SKM-1 (cell line): ENCODE measurements at regions not wholly inside any gene's neighbourhood (a gene's known extent, or its start where the extent isn't known, plus 50 kb on each side); places are given as distances from the start of the nearest gene placed in this dataset.
"Not testable (repeated sequence)": the region's sequence is repeated elsewhere in the genome, so short reads cannot be mapped to it uniquely, and the experiment has no call there.

Experiments
- DNase-seq: peaks from one replicate; lab custom pipeline; 2025; ENCODE audit not compliant: unreplicated experiment; lab: John Stamatoyannopoulos, UW

DNA sequence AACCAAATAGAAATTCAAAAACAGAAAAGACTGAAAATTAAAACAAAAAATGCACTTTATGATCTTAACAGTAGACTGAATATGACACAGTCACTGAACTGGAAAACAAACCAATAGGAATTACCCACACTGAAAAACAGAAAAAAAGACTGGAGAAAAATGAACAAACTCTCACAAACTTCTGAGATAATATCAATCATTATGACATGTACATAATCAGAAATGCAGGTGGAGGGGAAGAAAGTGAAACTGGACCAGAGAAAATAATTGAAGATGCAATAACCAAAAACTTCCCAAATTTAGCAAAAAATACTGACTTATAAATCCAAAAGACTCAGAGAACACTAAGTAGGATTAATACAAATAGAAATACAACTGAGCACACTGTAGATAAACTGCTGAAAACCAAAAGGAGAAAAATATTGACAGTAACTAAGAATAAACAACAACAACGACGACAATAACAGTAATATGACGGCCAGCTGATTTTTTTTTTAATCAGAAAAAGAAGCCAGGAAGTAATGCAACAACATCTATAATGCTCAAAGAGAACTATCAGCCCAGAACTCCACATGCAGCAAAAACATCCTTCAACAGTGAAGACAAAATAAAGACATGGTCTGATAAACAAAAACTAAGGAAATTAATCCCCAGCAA, 108.1 kb downstream of the ZFAND4 start:
- no peak for DNase-seq

DNA sequence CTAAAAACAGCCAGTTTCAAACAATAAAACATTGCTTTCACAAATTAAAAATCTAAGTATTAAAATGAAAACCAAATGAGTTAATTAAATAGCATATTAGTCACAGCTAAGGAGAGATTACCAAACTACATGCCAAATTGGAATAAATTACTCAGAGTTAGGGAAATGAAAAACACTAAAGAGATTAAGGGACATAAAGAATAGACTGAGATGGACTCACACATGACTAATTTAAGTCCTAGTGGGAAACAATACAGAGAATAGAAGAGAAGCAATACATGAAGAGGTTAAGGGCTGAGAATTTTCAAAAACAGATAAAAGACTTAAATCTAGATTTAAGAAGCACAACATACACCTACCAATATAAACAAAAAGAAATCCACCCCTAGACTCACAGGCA, 110.6 kb downstream of the ZFAND4 start:
- no peak for DNase-seq

DNA sequence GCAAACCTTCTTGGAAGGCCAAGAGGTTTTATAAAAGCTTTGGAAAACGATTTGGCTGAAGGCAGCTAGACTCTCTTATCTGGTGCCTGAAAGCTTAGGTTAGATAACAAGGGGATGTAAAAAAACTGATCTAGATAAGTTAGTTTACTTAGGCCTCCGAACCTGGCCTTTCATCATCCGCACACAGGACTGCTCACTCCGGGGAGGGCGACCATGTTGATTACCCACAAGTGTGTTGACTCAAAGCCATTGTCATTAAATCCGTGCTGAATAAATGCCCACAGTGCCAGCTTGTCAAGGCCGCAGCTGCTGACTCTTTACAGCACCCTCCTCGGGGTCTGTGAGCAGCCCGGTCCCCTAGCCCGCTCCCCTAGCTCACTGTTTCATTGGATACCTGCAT, 112.3 kb downstream of the ZFAND4 start:
- DNase-seq, result no peak

DNA sequence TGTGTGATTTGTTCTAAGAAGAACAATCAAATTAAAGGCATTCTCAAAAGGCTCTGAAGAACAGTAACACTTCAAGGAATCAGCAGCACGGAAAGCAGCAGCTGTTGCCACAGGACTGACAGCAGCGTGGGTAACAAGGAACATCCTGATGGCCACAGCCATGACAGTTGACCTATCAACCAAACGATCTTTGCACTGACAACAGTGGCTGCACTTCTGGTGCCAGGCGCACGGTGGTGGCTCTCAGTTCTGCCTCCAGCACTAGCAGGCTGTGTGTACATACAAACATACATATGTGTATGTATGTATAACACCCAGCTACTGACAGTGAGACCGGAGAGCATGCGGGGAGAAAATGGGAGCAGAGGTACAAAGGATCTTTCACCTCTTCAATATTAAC, 114.1 kb downstream of the ZFAND4 start:
- DNase-seq, result no peak

DNA sequence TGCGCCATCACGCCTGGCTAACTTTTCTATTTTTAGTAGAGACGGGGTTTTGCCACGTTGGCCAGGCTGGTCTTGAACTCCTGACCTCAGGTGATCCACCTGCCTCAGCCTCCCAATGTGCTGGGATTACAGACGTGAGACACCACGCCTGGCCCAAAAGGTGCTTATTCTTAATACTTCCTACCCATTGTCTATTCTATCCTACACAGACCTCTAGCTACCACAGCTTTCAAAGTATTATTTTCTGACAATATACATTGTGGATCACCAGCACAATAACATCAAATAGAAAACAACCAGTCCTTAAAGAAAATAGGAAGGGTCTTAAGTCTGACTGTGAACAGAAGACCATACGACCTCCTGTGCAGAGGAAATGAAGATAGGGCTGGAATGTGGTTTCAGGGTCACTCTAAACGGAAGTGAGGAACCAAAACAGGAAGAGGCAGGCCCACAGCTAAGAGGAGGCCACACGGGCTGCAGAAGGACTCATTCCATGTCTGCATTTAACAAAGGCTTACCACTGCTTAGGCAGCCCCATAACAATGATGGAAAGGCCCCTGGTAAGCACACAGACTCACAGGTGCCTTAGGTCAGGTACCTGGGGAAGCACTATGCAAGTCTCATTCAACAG, 115.2 kb downstream of the ZFAND4 start:
- DNase-seq, result peak; percentile 69

DNA sequence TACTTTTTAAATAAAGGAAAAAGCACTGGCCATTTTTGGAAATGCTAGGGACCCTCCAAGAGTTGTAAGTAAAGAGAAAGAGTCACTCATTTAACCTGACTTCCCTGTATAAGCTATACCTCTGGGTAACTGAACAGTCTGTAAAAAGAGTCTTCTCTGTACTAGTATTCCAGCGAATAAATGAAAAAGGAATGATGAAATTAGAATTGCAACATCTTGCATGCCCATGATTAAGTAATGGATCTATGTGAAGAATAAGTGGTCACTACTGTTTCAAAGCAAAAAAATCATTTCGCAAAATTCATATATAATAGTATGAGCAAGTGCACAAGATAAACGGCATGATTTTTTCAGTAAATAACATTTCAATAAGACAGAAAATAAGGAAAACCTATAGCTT, 116.8 kb downstream of the ZFAND4 start:
- no peak for DNase-seq

DNA sequence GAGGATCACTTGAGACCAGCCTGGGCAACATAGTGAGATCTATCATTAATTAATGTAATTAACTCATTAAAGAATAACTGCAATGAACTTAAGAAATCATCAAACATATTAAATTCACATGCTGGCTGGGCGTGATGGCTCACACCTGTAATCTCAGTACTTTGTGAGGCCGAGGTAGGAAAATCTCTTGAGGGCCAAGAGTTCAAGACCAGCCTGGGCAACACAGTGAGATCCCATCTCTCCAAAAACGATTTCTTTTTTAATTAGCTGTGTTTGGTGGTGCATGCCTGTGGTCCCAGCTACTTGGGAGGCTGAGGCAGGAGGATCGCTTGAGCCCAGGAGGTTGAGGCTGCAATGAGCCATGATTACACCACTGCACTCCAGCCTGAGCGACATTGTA, 117.2 kb downstream of the ZFAND4 start:
- DNase-seq, result not testable (repeated sequence)

DNA sequence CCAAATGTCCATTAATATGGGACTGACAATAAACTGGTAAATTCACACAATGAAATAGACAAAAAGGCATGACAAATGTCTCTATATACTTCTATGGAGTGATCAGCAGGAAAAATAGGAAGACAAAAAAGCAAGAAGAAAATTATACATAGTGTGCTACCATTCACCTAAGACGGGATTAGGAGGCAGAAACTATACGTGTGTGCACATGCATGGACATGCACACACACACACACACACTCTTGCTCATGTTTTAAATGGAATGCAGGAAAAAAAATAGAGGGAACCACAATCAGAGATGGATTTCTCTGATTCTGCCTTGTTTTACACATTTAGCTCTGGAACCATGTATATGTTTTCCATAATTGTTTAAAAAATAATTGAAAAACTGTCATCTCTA, 119.0 kb downstream of the ZFAND4 start:
- no peak for DNase-seq

DNA sequence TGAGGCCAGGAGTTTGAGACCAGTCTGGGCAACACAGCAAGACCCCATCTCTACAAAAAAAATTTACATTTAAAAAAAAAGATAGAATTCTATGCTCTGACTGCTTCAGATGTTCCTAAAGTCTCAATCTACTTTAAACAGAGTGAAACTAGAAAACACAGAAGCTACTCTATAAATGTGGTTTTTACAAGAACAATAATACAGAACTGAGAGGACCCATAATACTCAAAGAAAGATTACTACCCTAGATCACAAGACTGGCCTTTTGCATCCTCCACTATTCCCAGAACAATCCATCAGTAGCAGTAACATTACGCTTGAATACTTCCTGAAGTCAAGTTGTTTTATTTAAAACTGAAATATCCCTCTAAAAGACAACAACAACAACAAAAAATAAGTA, 119.4 kb downstream of the ZFAND4 start:
- no peak for DNase-seq

DNA sequence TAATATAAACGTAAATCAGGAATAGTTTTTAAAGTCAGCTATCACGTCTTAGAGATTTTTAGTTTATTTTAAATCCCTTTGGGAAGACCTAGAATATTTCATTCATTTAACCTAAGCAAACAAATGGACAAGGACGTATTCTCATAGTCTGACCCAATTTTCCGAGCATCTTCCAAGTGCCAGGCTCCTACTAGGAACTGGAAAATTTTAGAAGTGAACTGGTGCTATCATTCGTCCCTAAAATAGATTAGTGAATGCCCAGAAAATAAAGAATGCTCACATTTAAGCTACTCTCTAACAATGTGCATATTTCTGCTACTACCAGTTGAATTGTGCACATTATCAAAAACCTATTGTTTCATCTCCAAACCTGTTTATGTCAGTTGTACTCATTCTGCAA, 120.1 kb downstream of the ZFAND4 start:
- no peak for DNase-seq

DNA sequence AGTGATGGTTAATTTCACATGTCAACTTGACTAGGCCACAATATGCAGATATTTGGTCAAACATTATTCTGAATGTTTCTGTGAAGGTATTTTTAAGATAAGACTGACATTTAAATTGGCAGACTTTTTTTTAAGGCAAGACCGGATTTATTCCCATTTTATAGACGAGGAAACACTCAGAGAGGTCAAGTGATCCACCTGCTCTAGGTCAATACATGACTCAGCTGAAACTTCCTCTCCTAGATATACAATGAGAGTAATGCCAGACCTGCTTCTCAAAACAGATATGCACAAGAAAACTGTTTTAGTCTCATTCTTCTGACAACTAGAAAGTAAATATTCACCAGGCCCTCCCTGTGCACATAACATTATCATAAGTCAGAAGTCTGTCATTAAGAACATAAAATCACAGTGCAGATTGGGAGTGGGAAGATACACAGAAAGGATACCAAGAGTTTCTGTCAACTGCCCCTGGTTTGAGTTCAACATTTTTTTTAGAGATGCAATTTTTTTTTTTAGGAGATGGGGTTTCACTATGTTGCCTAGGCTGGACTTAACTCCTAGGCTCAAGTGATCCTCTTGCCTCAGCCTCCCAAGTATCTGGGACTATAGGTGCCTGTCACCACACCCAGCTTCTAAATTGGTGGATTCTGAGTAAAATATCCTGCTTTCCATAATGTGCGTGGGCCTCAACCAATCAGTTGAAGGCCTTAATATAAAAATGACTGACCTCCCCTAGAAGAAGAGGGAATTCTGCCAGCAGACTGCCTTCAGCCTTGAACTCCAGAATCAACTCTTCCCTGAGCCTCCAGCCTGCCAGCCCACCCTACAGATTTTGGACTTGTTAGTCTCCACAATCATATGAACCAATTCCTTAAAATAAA, 121.4 kb downstream of the ZFAND4 start:
- DNase-seq, result no peak

DNA sequence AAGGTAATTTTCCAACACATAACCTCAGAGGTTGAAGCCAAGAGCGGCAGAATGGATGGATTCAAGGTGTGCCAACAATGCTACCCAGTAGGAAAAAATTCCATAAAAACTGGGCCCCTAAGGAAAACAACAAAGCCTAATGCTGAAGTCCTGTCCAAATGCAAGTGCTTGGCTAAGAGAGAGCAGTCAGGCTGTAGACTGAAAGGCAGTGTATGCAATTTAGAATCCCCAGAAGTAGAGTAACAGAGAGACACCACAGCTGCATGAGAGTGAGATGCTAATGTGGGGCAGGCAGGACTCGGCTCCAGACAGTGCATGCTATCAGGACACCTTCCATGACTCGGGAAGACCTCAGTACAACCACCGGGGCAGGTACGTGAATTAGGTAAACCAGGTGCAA, 124.5 kb downstream of the ZFAND4 start:
- DNase-seq, result no peak

DNA sequence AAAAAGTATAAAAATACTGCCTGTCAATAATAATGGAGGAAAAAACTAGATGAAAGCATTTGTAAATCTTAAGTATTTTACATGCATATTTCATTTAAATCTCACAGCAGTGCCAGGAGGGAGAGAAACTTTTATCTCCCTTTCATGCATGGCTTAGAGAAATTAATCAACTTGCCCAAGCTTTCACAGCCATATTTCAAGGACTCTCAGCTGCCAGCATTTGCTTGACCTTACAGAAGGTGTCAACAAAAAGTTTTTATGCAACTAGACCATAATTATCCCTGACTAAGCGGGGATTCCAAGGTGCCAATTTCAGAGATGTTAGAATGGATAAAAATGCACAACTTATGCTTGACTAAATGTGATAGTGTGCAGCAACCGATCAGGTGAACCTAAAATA, 125.4 kb downstream of the ZFAND4 start:
- DNase-seq, result no peak

DNA sequence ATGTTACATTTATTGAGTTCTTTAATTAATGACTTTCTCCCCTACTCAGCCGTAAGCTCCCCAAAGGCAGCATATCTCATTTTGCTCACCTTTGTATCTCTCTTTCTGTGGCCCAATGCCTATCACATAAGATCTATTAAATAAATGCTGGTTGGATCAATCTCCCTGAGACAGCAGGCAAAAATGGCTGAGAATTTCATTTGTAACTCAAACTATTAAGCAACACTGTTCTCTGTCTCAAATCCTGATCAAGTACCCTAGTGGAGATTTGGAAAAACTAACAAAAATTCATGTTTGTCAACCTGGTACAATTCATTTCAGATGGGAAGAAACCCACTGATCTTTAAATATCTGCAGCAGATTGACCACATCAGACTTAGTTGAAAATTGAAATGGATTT, 127.4 kb downstream of the ZFAND4 start:
- no peak for DNase-seq

DNA sequence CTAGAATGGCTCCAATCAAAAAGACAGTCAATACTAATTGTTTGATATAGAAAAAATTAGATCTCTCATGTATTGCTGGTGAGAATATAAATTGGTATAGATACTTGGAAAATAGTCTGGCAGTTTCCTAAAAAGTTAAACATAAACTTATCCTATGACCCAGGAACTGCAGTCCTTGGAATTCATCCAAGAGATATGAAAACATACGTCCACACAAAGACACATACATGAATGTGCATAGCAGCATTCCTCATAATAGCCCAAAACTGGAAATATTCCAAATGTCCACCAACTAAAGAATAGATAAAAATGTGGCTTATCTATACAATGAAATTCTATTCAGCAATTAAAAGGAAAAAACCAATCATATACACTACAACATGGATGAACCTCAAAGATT, 128.4 kb downstream of the ZFAND4 start:
- DNase-seq, result no peak

DNA sequence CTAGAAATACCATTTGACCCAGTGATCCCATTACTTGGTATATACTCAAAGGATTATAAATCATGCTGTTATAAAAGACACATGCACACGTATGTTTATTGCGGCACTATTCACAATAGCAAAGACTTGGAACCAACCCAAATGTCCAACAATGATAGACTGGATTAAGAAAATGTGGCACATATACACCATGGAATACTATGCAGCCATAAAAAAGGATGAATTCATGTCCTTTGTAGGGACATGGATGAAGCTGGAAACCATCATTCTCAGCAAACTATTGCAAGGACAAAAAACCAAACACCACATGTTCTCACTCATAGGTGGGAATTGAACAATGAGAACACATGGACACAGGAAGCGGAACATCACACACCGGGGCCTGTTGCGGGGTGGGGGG, 131.5 kb downstream of the ZFAND4 start:
- DNase-seq, result not testable (repeated sequence)

DNA sequence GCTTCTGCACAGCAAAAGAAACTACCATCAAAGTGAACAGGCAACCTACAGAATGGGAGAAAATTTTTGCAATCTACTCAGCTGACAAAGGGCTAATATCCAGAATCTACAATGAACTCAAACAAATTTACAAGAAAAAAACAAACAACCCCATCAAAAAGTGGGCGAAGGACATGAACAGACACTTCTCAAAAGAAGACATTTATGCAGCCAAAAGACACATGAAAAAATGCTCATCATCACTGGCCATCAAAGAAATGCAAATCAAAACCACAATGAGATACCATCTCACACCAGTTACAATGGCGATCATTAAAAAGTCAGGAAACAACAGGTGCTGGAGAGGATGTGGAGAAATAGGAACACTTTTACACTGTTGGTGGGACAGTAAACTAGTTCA, 132.0 kb downstream of the ZFAND4 start:
- not testable (repeated sequence) for DNase-seq

DNA sequence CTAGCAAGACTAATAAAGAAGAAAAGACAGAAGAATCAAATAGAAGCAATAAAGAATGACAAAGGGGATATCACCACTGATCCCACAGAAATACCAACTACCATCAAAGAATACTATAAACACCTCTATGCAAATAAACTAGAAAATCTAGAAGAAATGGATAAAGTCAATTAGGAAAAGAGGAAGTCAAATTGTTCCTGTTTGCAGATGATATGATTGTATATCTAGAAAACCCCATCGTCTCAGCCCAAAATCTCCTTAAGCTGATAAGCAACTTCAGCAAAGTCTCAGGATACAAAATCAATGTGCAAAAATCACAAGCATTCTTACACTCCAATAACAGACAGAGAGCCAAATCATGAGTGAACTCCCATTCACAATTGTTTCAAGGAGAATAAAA, 133.0 kb downstream of the ZFAND4 start:
- not testable (repeated sequence) for DNase-seq

DNA sequence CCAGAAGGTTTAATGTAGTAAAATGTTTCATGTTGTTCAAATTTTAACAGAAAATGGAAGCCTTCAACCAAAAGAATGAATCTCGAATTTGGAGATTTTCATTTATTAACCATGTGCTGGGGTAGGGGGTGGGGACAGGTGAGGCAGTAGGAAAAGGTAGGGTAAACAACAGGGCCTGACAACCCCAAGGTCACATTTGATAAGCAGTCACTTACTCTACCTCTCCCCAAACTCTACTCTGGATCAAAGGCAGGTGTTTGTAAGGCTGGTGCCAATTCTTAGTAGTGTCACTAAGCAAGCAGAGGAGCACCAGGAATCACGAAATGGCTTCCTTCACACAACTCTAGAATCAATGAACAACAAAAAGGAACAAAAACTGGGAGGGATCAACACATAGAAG, 138.0 kb downstream of the ZFAND4 start:
- no peak for DNase-seq

DNA sequence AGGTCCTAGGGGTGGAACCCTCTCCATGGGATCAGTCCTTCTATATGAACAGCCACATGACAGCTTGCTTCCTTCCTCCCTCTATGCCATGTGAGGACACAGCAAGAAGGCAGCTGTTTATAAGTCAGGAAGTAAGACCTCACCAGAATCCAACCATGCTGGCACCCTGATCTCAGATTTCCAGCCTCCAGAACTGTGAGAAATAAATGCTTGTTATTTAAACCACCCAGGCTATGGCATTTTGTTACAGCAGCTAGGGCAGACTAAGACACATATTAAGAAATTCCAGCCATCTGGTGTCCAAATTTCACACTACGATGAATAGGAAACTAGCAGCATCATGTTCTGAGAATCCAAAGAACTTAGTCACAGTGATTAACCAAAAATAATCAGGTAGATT, 140.1 kb downstream of the ZFAND4 start:
- no peak for DNase-seq

DNA sequence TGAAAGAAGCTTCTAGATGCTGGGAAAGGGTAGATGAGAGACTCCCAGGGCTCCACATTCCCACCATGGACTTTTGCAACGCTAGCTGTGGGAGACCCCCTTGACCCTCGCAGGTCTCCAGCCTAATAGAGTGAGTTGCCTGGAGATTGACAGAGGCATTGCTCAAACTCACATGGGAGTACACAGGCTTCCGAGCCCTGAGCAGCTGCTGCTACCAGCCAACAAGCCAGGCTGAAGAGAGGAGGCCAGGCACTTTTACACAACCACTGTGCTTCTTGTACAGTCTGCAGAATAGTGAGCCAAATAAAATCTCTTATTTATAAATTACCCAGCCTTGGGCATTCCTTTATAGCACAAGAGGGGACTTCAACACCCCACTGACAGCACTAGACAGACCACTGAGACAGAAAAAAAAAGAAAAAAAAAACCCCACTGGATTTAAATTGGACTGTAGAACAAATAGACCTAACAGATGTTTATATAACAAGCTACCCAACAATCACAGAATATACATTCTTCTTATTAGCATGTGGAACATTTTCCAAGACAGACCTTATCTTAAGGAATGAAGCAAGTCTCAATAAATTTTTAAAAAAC, 146.2 kb downstream of the ZFAND4 start:
- DNase-seq, result no peak

DNA sequence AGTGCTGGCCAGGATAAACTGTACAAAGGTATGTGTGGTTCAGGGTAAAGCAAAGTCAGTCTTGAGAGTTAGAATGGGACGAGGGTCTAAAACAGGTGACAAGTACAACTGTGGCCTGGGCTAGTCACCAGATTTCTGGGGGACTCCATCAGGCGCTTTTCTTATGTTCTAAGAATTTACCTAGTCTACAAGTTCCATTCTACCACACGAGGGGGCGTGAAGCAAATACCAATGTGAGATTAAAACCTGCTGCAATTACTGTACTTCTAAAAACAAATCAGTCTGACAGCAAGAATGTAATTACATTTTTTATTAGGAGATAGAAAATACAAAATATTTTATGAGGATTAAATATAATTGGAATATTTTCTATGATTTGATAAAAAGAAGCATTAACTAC, 146.5 kb downstream of the ALOX5 start:
- no peak for DNase-seq
